Adrenal gland (tissue), 9 donors: ENCODE measurements at regions not wholly inside any gene's neighbourhood (a gene's known extent, or its start where the extent isn't known, plus 50 kb on each side); places are given as distances from the start of the nearest gene placed in this dataset.

Experiments used
- DNase-seq, 7 donors: peaks; one replicate each; pipeline ENCODE4 v3.0.0-alpha.2; 2019 to 2020
- H3K27ac ChIP-seq, 5 donors: fragments of 200-600 bp; sonication (generic) in 4 of 5; 1 replicate in 3 of 5; 2 replicates in 2 of 5; pipeline versions ENCODE4 v1.5.1 to v1.8.0; 2016 to 2020; ENCODE audit warnings: mild to moderate bottlenecking in 1 of 5
- H3K27me3 ChIP-seq: fragments of 200-600 bp; 2 replicates; pipeline ENCODE4 v1.8.0; 2021
- H3K36me3 ChIP-seq, 2 donors: fragments of 200-600 bp; replicated peaks in 1 of 2; 1 replicate in 1 of 2; 2 replicates in 1 of 2; pipeline versions ENCODE4 v1.5.1 to v1.8.0; 2018 to 2022
- H3K4me1 ChIP-seq, 2 donors: fragments of 200-600 bp; replicated peaks in 1 of 2; 1 replicate in 1 of 2; 2 replicates in 1 of 2; pipeline versions ENCODE4 v1.5.1 to v1.8.0; 2018 to 2021
- H3K4me3 ChIP-seq, 4 donors: fragments of 200-600 bp; sonication (generic) in 3 of 4; one replicate each; pipeline ENCODE4 v1.5.1; 2016 to 2018
- H3K9me3 ChIP-seq, 3 donors: fragments of 200-600 bp; sonication (generic) in 1 of 3; replicated peaks in 1 of 3; 1 replicate in 2 of 3; 2 replicates in 1 of 3; pipeline versions ENCODE4 v1.5.1 to v1.8.0; 2016 to 2021
- CTCF ChIP-seq, 6 experiments: fragments of 450-650 bp in 4 of 6; fragments of 200-600 bp in 2 of 6; sonication (generic) in 1 of 6; IDR thresholded peaks; 1 replicate in 5 of 6; 2 replicates in 1 of 6; pipeline versions ENCODE4 v1.5.1 to v1.8.0; 2016 to 2021; ENCODE audit warnings: antibody characterized with exemption in 6 of 6, mild to moderate bottlenecking in 2 of 6, moderate library complexity in 1 of 6
- POLR2A ChIP-seq, 2 donors: fragments of 450-650 bp; IDR thresholded peaks; one replicate each; pipeline ENCODE4 v1.6.1; 2017; ENCODE audit warnings: antibody characterized with exemption in 2 of 2, mild to moderate bottlenecking in 2 of 2, moderate library complexity in 1 of 2
- WGBS, 4 donors: extraction: QIAGEN DNeasy Blood & Tissue Kit in 2 of 4; methylation state at CpG; one replicate each; pipeline versions ENCODE4 v1.1.5 to v1.1.7; 2013 to 2017; 5-methylcytosine and 5-hydroxymethylcytosine counted together
- intact Hi-C, 2 donors: fragments of 100-400 bp; cut with DNase I; formaldehyde crosslinking; loops; one replicate each; pipeline versions ENCODE4 v1.14.1 to v1.15.0; 2022 to 2023
- donor health status: healthy with polysubstance abuse.
- donor health status: Bipolar disorder and iron deficiency.
- donor health status: DM: yes; HTN: yes; CAD: no.
- donor health status: DM: no; HTN: no; CAD: no.
- donor health status: DM: no; HTN: no; CAD: no.

DNA sequence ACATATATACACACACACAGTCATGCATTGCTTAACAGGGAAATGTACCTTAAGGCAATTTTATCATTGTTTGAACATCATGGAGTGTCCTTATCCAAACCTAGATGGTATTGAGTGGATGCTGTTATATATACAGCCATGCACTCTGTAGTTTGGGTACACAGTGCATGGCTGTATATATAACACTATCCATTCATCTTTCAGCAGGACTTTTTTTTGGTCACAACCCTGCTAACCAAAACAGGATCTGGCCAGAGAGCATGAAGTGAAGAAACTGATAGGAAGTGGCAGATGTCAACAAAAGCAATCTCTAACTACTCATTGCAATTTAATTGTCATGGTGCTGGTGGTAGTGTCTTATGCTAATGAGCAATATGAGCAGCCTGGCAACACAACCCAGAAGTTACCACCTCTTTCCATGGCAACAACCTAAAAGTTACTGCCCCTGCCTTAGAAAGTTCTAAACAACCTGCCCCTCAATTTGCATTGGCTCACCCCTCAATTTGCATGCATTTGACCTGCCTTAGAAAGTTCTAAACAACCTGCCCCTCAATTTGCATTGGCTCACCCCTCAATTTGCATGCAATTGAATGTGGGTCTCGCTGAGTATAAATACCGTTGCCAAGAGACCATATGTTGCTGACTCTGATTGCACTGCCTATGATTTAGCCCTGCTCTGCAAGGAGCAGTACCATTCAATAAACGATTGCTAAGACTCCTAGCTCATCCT, 434.9 kb downstream of the DSEL start:
- WGBS, 4 donors, result 55 to 80% (median 79%) methylated on average over 3 of the region's 3 CpGs
- intact Hi-C loops, result no loop called here
- no peak for DNase-seq
- Histone ChIP-seq H3K9me3 (no peaks in the 10 kb centered on the region), H3K4me1 (no peaks in the 10 kb centered on the region), H3K27me3 (no peaks in the 10 kb centered on the region), H3K36me3 (no peaks in the 10 kb centered on the region), H3K4me3 (no peak overlapping the region), H3K27ac (no peak overlapping the region)
- no peak for TF ChIP-seq CTCF (IDR thresholded peaks at IDR 0.05)

- Histone ChIP-seq H3K27ac (no peak overlapping the region), H3K4me3 (no peak overlapping the region), H3K27me3 (no peaks in the 10 kb centered on the region), H3K4me1 (no peaks in the 10 kb centered on the region), H3K9me3 (no peaks in the 10 kb centered on the region), H3K36me3 (no peaks in the 10 kb centered on the region)
- DNase-seq, result no peak
- TF ChIP-seq CTCF (IDR thresholded peaks at IDR 0.05), result no peak
- TF ChIP-seq POLR2A (IDR thresholded peaks at IDR 0.05), result no peak
- WGBS, 4 donors, result 59 to 82% (median 75%) methylated on average over 5 of the region's 5 CpGs
- intact Hi-C loops, result no loop called here
Observed at GRCh38 chr18:67080601-67081000, 435.9 kb downstream of the DSEL start.

- intact Hi-C loops, result no loop called here
- Histone ChIP-seq H3K27ac (no peak overlapping the region), H3K9me3 (no peaks in the 10 kb centered on the region), H3K36me3 (no peaks in the 10 kb centered on the region), H3K4me3 (no peak overlapping the region), H3K4me1 (no peaks in the 10 kb centered on the region), H3K27me3 (no peaks in the 10 kb centered on the region)
- DNase-seq, result peak in 1 of 7 donors; percentile 3
- WGBS, 4 donors, result 40 to 60% (median 49%) methylated on average over 4 of the region's 4 CpGs
- TF ChIP-seq POLR2A (IDR thresholded peaks at IDR 0.05) (no peak), CTCF (IDR thresholded peaks at IDR 0.05) (no peak)
Observed at GRCh38 chr18:67074309-67074708, 442.2 kb downstream of the DSEL start.

GRCh38 chr18:67072791-67073190, 443.7 kb downstream of the DSEL start:
- Histone ChIP-seq H3K27me3 (no peaks in the 10 kb centered on the region), H3K4me1 (no peaks in the 10 kb centered on the region), H3K27ac (no peak overlapping the region), H3K36me3 (no peaks in the 10 kb centered on the region), H3K4me3 (no peak overlapping the region), H3K9me3 (no peaks in the 10 kb centered on the region)
- 45 to 54% (median 50%) methylated on average over 2 of the region's 2 CpGs for WGBS, 4 donors
- DNase-seq, result peak in 3 of 7 donors; percentile 7 to 25 (median 14)
- intact Hi-C loops, result no loop called here
- TF ChIP-seq CTCF (IDR thresholded peaks at IDR 0.05) (no peak), POLR2A (IDR thresholded peaks at IDR 0.05) (no peak)
